NCI-H82 (cell line): ENCODE measurements at regions not wholly inside any gene's neighbourhood (a gene's known extent, or its start where the extent isn't known, plus 50 kb on each side); places are given as distances from the start of the nearest gene placed in this dataset.
"Not testable (repeated sequence)": the region's sequence is repeated elsewhere in the genome, so short reads cannot be mapped to it uniquely, and the experiment has no call there.

Source experiments
- DNase-seq: peaks from one replicate; lab custom pipeline; 2025; lab: John Stamatoyannopoulos, UW

GRCh38 chr1:112099979-112100378 is 110.5 kb upstream of the KCND3 start:
- DNase-seq, result no peak

- no peak for DNase-seq
Observed at GRCh38 chr1:112105557-112105956, 116.1 kb upstream of the KCND3 start.

GRCh38 chr1:112110031-112110430 is 120.6 kb upstream of the KCND3 start:
- DNase-seq, result no peak

- DNase-seq, result no peak
Observed at GRCh38 chr1:112111734-112112133, 122.3 kb upstream of the KCND3 start.

DNA sequence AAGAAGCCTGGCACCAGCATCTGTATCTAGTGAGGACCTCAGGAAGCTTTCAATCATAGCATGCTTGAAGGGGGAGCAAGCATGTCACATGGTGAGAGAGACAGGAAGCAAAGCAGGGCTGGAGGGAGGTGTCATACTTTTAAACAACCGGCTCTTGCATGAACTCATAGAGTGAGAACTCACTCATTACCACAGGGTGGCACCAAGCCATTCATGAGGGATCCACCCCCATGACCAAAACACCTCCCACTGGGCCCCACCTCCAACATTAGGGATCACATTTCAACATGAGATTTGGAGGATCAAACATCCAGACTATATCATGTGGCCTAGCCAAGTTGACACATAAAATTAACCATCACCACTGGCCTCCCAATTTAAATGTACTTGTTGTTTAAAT is 125.1 kb upstream of the KCND3 start:
- peak; percentile 31 for DNase-seq

GRCh38 chr1:112126598-112126997 is 137.1 kb upstream of the KCND3 start:
- no peak for DNase-seq

- not testable (repeated sequence) for DNase-seq
Observed at GRCh38 chr1:112127606-112128005, 138.1 kb upstream of the KCND3 start.

GRCh38 chr1:112133487-112133886 is 144.0 kb upstream of the KCND3 start:
- DNase-seq, result no peak

DNA sequence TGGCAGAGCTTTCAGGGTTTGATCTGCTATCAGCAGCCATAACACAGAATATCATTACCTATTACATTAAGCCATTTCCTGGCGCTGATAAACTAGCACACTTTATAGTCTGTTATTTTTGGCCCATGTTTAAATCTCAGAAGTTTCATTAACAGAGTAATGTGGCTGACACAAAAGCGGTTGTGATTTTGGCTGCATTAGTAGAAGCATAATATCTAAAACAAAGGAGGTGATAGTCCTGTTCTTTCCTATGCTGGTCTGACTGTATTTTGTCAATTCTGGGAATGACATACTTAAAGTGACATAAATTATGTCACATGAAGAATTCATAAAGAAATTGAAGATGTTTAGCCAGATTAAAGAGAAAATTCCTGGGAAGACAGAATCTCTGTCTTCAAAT is 151.3 kb upstream of the KCND3 start:
- no peak for DNase-seq

DNA sequence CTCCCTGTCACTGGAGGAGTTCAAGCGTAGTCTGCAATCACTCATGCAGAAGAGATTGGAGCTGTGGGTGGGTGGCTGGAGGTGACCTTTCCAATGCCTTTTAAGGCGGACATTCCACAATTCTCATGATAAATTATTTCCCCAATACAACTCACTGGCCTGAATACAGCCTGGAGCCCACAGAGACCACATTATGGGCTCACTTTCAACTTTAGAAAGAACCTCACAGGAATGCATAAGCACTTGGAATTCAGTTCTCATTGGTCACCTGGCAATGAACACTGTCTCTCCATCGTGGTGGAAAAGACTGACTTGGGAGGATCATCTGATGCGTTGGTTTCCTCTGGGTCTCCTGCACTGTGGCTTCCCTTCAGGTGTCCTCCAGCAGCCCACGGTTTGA is 151.8 kb upstream of the KCND3 start:
- DNase-seq, result no peak

DNA sequence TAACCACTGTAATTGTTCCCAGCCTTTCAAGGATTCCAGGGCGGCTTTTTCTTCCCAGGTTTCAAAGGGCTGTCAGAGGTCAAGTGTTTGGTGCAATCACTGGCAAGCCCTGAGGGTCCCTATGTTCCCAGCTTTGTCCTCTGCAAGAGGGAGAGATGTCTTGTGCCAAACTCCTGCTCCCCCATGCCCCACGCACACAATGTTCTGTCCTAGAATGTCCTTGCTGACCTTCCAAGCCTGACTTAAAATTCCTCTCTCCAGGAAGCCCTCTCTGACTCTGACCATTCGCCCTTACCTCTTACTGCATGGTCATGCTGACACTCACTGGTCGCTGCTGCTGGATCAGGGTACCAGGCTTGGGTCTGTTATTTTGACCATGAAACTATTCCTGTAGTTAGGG is 152.5 kb upstream of the KCND3 start:
- no peak for DNase-seq

- no peak for DNase-seq
Observed at GRCh38 chr1:112143871-112144441, 154.5 kb upstream of the KCND3 start.

- no peak for DNase-seq
Observed at GRCh38 chr1:112144733-112145426, 155.4 kb upstream of the KCND3 start.

DNA sequence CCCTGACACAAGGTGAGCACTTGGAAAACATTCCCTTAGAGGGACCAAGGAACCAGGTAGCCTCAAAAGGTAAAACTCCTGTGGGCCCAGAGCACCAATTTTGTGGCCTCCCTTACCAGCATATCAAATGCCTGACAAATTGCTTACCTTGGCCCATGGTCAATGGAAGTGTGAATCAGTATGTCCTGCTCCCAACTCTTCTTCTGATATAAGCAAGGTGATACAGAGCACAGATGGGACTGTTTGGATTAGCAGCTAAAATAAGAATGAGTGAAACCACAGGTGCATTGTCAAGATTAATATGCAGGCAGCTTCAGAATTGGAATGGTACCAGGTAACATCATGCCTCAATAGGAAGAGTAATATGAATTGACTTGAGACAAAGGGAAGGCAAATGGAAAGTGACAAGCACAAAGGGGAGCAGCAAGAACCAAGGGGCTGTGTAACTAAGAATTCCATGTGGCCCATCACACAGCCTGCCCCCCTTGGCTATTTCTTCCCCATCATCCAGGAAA is 156.8 kb upstream of the KCND3 start:
- DNase-seq, result no peak

DNA sequence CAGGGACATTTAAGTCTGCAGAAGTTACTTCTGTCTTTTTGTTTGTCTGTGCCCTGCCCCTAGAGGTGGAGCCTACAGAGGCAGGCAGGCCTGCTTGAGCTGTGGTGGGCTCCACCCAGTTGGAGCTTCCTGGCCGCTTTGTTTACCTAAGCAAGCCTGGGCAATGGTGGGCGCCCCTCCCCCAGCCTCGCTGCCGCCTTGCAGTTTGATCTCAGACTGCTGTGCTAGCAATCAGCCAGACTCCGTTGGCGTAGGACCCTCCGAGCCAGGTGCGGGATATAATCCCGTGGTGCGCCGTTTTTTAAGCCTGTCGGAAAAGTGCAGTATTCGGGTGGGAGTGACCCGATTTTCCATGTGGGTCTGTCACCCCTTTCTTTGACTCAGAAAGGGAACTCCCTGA is 170.7 kb upstream of the KCND3 start:
- not testable (repeated sequence) for DNase-seq

- DNase-seq, result peak; percentile 12
Observed at GRCh38 chr1:112165375-112165774, 175.9 kb upstream of the KCND3 start.

GRCh38 chr1:112169517-112169916 is 180.0 kb upstream of the KCND3 start:
- no peak for DNase-seq

GRCh38 chr1:112172294-112172882 is 182.9 kb upstream of the KCND3 start:
- no peak for DNase-seq

DNA sequence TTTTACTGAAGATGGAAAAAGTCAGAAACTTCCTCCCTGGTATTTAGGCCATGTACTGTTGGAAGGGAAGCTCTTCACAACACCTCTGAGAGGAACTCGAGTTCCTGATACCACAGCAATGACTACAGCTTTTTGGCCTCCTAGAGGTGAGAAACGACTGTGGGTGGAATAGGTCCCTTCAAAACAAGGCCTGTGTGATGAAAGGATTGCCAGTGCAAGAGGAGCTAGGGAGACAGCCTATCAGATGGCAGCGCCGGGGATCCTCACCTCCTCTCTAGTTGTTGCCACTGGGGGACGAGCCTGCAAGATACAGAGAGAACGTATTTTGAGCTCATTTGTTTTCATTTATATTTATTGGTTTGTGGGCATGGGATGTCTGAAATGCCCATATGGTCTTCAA is 187.8 kb upstream of the KCND3 start:
- DNase-seq, result no peak

GRCh38 chr1:112188611-112189010 is 199.1 kb upstream of the KCND3 start:
- DNase-seq, result no peak

DNA sequence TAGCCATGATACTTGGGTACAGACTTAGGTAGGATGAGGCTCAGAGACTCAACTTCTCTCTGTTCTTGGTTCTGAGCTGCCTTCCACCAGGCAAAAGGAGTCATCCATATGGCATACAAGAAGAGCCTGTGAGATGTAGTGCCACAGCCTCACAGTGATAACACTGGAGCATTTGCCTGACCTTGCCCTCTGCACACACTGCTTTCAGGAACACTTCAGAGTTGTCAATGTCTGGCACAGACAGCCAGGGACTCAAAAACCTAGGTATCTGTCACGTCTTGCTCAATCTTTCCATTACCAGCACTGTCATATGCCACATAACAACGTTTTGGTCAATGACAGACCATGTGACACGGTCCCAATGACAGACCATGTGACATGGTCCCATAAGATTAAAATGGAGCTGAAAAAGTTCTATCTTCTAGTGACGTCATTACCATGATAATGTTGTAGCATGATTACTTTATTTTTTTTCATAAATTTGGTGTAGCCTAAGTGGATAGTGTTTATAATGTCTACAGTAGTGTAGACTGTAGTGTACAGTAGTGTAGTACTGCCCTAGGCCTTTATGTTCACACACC is 199.9 kb upstream of the CTTNBP2NL start:
- DNase-seq, result no peak

GRCh38 chr1:112196731-112197130 is 199.3 kb upstream of the CTTNBP2NL start:
- no peak for DNase-seq

GRCh38 chr1:112209493-112209892 is 186.5 kb upstream of the CTTNBP2NL start:
- DNase-seq, result no peak
